ENCODE measurements at regions not wholly inside any gene's neighbourhood (a gene's known extent, or its start where the extent isn't known, plus 50 kb on each side); places are given as distances from the start of the nearest gene placed in this dataset.

DNA sequence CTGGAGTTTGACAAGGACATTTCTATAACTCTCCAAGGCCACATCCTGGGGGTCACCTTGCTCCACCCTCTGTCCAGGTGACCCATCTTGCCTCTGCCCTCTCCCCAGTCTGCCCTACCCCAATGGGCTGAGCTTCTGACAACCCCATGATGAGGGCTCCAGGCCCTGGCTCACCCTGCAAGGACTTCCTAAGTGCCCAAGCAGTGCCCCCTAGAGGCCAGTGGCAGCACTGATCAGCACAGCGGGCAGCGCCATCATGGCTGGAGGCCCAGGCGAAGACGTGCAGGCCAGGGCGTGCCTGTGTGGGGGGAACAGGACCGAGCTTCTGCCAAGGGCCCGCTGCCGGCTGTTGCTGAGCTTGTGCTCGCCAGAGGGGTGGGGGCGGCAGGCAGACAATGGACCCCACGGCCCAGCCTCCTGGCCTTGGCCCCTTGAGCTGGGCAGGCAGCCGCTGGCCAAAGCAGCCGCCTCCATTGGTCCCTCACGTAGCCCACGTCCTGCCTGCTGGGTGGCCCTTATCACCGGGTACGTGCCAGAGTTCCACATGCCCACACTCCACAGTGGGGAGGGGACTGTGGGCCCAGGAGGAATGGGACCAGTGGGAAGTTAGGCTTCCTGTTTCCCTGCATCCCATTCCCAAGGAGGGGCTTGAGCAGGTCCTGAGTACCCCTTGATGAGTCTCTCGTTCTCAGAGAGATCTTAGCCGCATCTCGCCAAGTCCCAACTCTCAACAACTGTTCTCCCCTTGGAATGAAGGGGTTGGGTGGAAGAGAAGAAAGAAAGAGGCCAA lies 64.3 kb downstream of the MRPL14 start:
- Mint-ChIP-seq H3K27me3 (peaks cover 4% of the 10 kb centered on the region), H3K36me3 (ENCODE audit: low read depth) (no peaks in the 10 kb centered on the region), H3K4me1 (peaks cover 23% of the 10 kb centered on the region), H3K4me3 (no peak overlapping the region), H3K9me3 (peaks cover 6% of the 10 kb centered on the region), H3K27ac (no peak overlapping the region)
- ATAC-seq (no peak), DNase-seq (peak; percentile 56)

DNA sequence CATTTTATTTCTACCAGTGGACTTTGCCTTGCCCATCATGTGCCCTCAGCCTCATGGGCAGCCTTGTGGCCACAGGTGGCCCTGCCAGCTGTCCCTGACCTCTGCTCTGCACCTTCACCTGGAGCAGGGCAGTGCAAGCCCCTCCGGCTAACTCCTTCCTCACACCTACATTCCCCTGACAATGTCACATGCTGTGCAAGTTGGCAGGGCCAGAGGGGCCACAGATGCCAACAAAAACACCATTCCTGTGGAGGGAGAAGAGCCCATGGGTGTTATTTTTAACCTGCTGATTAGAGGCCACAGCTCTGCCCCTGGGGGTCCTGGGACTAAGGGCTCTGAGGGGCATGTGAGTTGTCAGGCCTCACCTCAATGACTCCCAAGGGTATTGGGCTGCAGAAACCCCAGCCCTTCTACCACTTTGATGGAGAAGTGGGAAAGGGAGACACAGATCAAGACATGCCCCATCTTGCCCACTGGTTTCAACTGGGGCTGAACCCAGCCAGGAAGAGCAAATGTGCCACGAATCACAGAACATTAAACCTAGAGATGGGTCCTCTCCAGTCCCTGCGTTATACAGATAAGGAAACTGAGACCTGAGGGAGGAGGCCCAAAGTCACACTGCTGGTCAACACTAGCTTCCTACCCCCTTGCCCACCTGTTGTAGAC lies 65.0 kb downstream of the MRPL14 start:
- ATAC-seq (no peak), DNase-seq (no peak)
- Mint-ChIP-seq H3K27ac (no peak overlapping the region), H3K27me3 (peaks cover 4% of the 10 kb centered on the region), H3K4me1 (peaks cover 23% of the 10 kb centered on the region), H3K36me3 (ENCODE audit: low read depth) (no peaks in the 10 kb centered on the region), H3K4me3 (no peak overlapping the region), H3K9me3 (peaks cover 6% of the 10 kb centered on the region)

- DNase-seq = no peak
These were observed 65.7 kb downstream of the MRPL14 start for GRCh38 chr6:44061375-44062104.

DNA sequence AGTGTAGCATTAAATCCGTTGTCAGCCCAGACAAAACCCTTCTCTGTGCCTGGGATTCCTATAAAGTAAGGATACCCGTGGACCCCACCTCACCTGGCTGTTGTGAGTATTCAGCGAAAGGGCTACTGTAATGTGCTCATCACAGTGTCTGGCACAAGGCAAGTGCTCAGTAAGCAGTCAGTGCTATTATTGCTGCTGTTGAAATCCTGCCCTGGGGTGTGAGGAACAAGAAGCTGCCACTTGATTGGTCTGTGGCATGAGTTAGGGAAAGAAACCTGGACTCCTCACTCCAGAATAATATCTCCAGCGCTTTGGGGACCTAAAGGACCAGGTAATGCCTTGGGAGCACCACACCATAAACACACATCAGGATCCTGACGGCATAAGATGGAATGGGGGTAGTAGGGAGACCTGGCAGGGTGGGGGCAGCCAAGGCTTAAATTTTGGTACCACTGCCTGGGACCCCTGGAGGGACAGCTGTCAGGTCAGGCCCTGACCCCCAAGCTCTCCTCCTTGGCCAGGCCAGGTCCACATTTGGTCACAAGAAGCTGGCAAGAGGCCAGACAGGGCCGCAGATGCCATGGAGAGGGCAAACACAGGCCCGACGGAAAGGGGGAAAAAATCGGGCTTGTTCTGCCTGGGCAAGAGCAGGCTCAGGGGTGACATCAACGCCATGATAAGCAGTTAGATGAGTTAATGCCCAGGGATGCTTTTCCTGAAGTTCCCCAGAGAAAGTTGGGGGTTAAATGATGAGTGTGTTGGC lies 66.5 kb downstream of the MRPL14 start:
- DNase-seq (no peak), ATAC-seq (no peak)
- peaks cover 22% of the 10 kb centered on the region for H3K4me1 Mint-ChIP-seq
- H3K36me3 Mint-ChIP-seq (ENCODE audit: low read depth) = no peaks in the 10 kb centered on the region
- H3K9me3 Mint-ChIP-seq = peaks cover 6% of the 10 kb centered on the region
- no peak overlapping the region for H3K4me3 Mint-ChIP-seq
- peaks cover 4% of the 10 kb centered on the region for H3K27me3 Mint-ChIP-seq
- no peak overlapping the region for H3K27ac Mint-ChIP-seq

More at GRCh38 chr6:44061375-44062104, 65.7 kb downstream of the MRPL14 start:
- Mint-ChIP-seq H3K4me1 (peaks cover 22% of the 10 kb centered on the region), H3K9me3 (peaks cover 6% of the 10 kb centered on the region), H3K27me3 (peaks cover 4% of the 10 kb centered on the region), H3K27ac (no peak overlapping the region), H3K36me3 (ENCODE audit: low read depth) (no peaks in the 10 kb centered on the region), H3K4me3 (no peak overlapping the region)
- no peak for ATAC-seq

DNA sequence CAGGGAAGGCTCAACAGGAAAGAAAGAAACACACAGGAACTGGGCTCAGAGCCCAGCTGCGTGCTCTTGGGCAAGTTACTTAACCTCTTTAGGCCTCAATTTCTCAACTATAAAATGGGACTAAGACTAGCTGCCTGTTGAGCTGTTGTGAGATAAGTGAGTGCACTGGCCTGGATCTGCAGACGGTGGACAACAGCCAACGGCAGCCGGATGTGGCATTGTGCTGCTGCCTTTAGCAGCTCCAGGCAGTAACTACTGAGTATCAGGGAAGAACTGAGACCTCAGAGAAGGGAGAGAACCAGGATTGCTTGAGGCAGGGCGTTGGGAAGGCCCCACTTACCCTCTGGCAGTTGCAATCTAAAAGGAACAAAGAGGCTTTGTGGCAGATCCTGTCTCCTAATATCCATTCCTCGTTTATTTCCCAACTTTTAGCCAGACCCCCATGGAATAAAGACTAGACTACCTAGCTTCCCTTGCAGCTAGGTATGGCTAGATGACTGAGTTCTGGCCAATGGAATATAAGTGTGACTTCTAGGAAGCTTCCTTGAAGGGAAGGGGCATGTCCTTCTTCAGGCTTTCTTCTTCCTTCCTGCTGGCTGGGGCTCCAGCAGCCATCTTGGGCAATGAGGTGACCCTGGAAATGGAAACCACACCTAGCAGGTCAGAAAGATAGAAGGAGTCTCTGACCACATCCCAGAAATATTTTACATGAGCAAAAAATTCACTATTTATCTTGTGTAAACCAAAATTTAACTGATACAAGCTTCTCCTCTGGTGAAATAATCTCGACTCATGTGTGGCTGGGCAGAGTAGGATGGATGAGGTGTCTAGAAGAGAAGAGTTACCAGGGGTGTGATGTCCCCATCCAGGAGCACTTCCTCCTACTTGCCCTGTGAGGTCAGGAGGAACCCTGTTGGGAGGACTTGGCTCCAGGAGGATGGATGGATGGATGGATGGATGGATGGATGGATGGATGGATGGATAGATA lies 67.6 kb downstream of the MRPL14 start:
- no peak overlapping the region for H3K27ac Mint-ChIP-seq
- peaks cover 6% of the 10 kb centered on the region for H3K9me3 Mint-ChIP-seq

GRCh38 chr6:44058617-44059358 lies 68.5 kb downstream of the MRPL14 start:
- H3K36me3 Mint-ChIP-seq (ENCODE audit: low read depth) = no peaks in the 10 kb centered on the region
- peaks cover 11% of the 10 kb centered on the region for H3K4me1 Mint-ChIP-seq
- H3K27me3 Mint-ChIP-seq = peaks cover 4% of the 10 kb centered on the region
- no peak overlapping the region for H3K4me3 Mint-ChIP-seq
- no peak overlapping the region for H3K27ac Mint-ChIP-seq
- DNase-seq (peak; percentile 47), ATAC-seq (peak; percentile 82)
- peaks cover 6% of the 10 kb centered on the region for H3K9me3 Mint-ChIP-seq

More for the DNA sequence above, 67.6 kb downstream of the MRPL14 start:
- Mint-ChIP-seq H3K27me3 (peaks cover 4% of the 10 kb centered on the region), H3K4me3 (no peak overlapping the region), H3K4me1 (peaks cover 18% of the 10 kb centered on the region), H3K36me3 (ENCODE audit: low read depth) (no peaks in the 10 kb centered on the region)
- ATAC-seq (no peak), DNase-seq (no peak)

DNA sequence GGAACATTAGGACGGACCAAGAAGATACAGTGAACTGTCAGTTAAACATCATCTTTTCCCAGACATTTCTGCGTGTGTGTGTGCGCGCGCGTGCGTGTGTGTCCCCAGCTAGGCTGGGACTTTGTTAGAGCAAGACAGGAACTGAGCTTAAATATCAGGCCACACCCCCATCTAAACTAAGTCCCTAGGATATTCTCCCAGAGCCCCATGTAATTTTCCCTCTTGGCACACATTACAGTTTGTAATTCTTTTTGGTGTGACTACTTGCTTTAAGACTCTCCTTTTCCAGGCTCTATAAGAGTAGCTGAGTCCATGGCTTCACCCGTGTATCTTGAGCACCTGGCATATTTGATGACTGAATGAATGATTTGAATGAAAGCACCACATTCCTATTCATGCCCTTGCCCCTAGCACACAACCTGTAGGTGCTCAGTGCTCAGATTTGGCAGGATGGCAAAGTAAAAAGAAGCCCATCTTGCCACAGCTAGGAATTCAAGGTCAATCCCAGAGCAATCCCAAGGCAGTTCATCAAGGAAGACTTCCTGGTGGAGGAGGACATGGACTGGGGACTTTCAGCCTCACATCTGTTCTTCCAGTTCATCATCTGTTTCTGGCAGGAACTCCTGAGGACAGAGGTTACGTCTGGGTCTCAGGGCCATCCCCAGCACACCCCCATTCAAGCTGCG lies 69.2 kb downstream of the MRPL14 start:
- Mint-ChIP-seq H3K9me3 (peaks cover 6% of the 10 kb centered on the region), H3K36me3 (ENCODE audit: low read depth) (no peaks in the 10 kb centered on the region), H3K4me3 (no peak overlapping the region), H3K27me3 (peaks cover 4% of the 10 kb centered on the region), H3K27ac (no peak overlapping the region), H3K4me1 (peaks cover 11% of the 10 kb centered on the region)
- no peak for ATAC-seq
- DNase-seq = no peak

DNA sequence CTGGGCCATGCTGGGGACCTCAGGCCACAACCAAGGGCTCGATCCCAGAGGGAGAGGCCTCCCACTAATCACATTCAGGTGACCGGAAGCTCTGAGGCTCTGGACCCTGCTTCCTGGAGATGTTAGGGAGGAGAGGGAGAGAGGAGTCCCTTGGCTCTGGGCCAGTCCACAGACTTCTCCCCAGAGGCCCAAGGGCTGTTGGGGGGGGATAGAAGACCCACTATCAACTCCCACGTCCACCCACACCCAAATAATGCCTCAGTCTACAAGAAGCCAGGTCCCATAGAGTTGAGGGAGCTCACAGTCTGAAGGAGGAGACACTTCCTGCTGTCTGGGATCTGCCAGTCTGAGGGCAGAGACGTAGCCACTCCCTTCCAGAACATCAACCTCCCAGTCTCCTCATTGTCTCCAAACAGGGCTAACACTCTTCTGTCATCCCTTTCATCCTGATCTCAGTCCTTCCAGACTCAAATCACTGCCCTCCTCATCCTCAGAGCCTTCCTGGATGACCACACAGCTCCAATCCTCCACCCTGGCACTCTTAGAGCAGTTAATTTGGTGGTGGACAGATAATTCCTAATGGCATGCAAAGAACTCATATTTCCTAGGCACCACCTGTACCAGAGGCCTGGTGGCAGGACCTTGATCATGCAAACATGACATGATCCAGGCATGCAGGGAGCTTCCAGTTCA lies 69.9 kb downstream of the MRPL14 start:
- Mint-ChIP-seq H3K9me3 (peaks cover 6% of the 10 kb centered on the region), H3K27me3 (peaks cover 5% of the 10 kb centered on the region), H3K36me3 (ENCODE audit: low read depth) (no peaks in the 10 kb centered on the region), H3K27ac (no peak overlapping the region), H3K4me3 (no peak overlapping the region), H3K4me1 (peaks cover 11% of the 10 kb centered on the region)
- DNase-seq (no peak), ATAC-seq (no peak)

DNA sequence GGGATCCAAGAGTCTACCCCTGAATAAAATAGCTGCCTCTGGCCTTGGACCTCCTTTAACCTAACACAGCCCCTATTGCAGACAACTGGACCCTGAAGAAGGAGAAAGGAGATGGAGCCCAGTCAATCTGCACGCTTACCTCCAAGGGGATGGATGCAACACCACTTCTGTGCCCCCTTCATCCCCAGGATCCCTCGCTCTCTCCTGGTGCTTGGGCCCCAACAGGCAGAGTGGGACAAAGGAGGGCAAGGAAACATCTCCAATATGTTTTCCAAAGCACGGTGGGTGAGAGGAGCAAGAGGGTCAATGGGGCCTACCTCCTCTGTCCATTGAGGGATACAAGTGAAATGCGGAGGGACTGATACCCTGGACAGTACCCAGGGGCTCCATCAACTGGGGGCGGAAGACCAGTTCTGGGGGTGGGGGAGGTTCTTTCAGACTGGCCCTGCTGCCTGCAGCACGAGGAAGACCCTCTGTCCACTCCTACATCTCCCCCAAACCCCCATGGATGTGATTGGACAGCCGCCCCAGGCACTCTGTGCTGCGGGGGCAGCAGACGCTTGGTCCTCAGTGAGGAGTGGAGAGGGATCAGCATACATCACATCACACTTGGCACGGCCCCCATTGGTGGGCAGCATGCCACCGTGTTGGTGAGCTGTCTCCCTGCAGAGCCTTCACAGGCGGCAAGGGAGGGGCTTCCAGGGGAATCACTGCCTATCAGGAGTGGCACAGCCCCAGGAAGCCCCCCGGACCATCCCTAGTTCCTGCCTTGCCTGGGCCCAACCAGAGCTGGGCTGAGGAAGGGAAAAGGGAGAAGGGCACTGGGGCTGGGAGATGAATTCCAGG lies 70.6 kb downstream of the MRPL14 start:
- H3K9me3 Mint-ChIP-seq = peaks cover 6% of the 10 kb centered on the region
- peaks cover 4% of the 10 kb centered on the region for H3K27me3 Mint-ChIP-seq
- H3K4me1 Mint-ChIP-seq = peaks cover 11% of the 10 kb centered on the region
- no peaks in the 10 kb centered on the region for H3K36me3 Mint-ChIP-seq (ENCODE audit: low read depth)
- DNase-seq (no peak), ATAC-seq (no peak)
- no peak overlapping the region for H3K27ac Mint-ChIP-seq
- H3K4me3 Mint-ChIP-seq = no peak overlapping the region

DNA sequence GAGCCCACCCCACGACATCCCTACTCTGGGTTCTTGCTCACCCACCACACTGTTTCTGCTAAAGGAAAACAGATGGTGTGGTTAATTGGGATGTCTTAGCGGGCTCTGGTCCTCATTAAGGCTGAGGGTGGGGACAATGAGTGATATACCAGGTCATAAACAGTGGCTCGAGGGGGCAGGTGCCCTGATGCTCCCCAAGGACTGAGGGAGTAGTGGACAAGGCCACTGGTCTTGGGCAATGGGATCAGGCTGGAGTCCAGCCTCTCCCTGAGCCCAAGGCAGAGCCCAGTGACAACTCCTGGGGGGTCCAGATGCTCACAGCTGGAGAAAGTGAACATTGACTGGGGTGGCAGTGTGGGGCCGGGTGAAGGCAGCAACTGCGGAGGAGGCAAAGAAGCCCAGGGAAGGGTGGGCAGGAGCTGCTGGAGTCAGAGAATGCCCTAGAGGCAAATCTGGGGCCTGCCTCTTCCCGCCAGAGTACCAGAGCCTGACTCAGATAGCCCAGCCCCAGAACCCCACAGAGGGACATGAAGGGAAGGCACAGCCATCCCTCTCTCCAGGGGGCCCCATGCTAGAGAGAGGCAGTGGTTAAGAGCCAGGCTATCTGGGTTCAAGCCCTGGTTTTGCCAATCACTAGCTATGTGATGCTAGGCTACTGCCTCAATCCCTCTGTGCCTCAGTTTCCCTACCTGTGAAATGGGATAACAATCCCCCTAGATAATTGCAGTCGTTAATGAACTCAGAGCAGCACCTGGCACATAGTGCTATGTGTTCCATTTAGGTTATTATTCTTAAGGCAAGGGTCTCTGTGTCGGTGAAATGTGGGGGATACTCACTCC lies 72.3 kb downstream of the MRPL14 start:
- no peak overlapping the region for H3K27ac Mint-ChIP-seq
- H3K4me3 Mint-ChIP-seq = no peak overlapping the region
- peaks cover 4% of the 10 kb centered on the region for H3K27me3 Mint-ChIP-seq
- H3K36me3 Mint-ChIP-seq (ENCODE audit: low read depth) = no peaks in the 10 kb centered on the region
- ATAC-seq (no peak), DNase-seq (no peak)
- H3K9me3 Mint-ChIP-seq = peaks cover 3% of the 10 kb centered on the region
- peaks cover 11% of the 10 kb centered on the region for H3K4me1 Mint-ChIP-seq
